ENCODE measurements at regions not wholly inside any gene's neighbourhood (a gene's known extent, or its start where the extent isn't known, plus 50 kb on each side); places are given as distances from the start of the nearest gene placed in this dataset.
A peak's percentile ranks its signal among the peaks of the same experiment; 100 is the strongest.

DNA sequence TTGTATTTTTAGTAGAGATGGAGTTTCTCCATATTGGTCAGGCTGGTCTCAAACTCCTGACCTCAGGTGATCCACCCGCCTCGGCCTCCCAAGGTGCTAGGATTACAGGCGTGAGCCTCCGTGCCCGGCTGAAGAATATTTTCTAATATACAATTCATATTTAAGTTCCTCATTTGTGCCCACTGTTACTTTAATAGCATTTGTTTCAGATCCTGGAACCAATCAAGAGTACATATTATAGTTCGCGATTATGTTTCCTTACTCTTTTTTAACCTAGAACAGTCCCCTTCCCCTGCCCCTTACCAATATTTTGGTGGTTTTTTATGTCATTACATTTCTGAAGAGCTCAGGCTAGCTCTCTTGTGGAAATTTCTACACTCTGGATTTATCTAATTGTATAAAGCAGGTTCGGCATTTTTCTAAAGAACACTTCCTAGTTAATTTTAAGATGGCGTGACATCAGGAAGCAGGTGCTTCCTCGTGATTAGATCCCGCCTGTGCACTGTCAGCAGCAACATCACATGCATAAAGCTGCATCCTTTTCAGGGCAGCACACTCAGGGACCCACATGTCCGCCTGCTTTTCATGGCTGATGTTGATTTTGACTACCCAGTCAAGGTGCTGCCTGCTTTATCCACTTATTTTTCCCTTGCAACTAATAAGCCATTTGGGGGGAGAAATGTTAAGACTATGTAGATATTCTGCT lies 88.7 kb upstream of the EPHB3 start:
- Histone ChIP-seq H3K36me3 (no peaks in the 10 kb centered on the region), H3K4me1 (no peaks in the 10 kb centered on the region), H3K27me3 (no peaks in the 10 kb centered on the region), H3K27ac (no peak overlapping the region), H3K4me3 (no peak overlapping the region), H3K9me3 (no peaks in the 10 kb centered on the region)
- TF ChIP-seq POLR2AphosphoS5 (IDR thresholded peaks at IDR 0.05; ENCODE audit: insufficient read depth in 1 of 2, low read depth in 1 of 2) = peak in 1 of 2 donors; percentile 75
- TF ChIP-seq, protein P1, sequence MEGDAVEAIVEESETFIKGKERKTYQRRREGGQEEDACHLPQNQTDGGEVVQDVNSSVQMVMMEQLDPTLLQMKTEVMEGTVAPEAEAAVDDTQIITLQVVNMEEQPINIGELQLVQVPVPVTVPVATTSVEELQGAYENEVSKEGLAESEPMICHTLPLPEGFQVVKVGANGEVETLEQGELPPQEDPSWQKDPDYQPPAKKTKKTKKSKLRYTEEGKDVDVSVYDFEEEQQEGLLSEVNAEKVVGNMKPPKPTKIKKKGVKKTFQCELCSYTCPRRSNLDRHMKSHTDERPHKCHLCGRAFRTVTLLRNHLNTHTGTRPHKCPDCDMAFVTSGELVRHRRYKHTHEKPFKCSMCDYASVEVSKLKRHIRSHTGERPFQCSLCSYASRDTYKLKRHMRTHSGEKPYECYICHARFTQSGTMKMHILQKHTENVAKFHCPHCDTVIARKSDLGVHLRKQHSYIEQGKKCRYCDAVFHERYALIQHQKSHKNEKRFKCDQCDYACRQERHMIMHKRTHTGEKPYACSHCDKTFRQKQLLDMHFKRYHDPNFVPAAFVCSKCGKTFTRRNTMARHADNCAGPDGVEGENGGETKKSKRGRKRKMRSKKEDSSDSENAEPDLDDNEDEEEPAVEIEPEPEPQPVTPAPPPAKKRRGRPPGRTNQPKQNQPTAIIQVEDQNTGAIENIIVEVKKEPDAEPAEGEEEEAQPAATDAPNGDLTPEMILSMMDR (IDR thresholded peaks at IDR 0.05) = no peak
- intact Hi-C loops (cut with DNase I) = no loop called here
- no peak for DNase-seq (ENCODE audit: extremely low spot score in 2 of 2)

DNA sequence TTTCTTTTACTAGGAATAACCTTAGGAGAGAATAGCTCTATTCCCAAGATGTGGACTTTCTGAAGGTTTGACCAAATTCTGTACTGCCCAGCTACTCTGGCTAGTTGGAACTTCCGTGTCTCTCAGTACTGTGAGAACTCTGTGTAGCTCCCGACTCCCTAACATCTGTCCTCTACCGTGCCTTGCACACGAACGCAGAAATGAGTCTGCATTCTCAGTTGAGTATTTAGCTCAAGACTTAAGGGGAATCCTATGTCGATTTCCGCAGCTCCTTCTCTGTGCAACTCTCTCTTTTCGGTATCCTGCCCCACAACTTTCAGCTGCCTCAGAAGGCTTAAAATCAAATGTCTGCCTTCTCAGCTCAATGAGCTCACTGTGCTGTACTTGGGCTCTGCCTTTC lies 86.7 kb upstream of the EPHB3 start:
- no peak overlapping the region for H3K4me3 ChIP-seq

DNA sequence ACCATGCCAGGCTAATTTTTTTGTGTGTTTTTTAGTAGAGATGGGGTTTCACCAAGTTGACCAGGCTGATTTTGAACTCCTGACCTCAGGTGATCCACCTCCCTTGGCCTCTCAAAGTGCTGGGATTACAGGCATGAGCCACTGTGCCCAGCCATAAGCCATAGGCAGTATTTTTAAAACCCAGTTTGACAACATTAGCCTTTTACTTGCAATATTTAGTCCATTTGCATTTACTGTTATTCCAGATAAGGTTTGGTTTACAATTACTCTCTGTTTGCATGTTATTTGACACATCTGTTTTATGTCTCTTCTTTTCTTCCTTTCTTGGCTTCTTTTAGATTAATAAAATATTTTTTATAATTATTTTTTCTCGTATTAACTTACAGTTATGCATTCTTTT lies 83.6 kb upstream of the EPHB3 start:
- DNase-seq (ENCODE audit: extremely low spot score in 2 of 2) = no peak
- H3K4me3 ChIP-seq = no peak overlapping the region
- no peak overlapping the region for H3K27ac ChIP-seq
- no peaks in the 10 kb centered on the region for H3K4me1 ChIP-seq
- no peaks in the 10 kb centered on the region for H3K27me3 ChIP-seq
- intact Hi-C loops (cut with DNase I) = no loop called here
- no peak for TF ChIP-seq POLR2A (IDR thresholded peaks at IDR 0.05)
- TF ChIP-seq, protein P1 (IDR thresholded peaks at IDR 0.05) = no peak
- no peak for TF ChIP-seq POLR2AphosphoS5 (IDR thresholded peaks at IDR 0.05; ENCODE audit: insufficient read depth in 1 of 2, low read depth in 1 of 2)
- no peaks in the 10 kb centered on the region for H3K9me3 ChIP-seq
- no peaks in the 10 kb centered on the region for H3K36me3 ChIP-seq

More for the DNA sequence above, 86.7 kb upstream of the EPHB3 start:
- TF ChIP-seq POLR2AphosphoS5 (IDR thresholded peaks at IDR 0.05; ENCODE audit: insufficient read depth in 1 of 2, low read depth in 1 of 2) = no peak
- TF ChIP-seq POLR2A (IDR thresholded peaks at IDR 0.05) = no peak
- TF ChIP-seq, protein P1 (IDR thresholded peaks at IDR 0.05) = no peak
- H3K9me3 ChIP-seq = no peaks in the 10 kb centered on the region
- no peaks in the 10 kb centered on the region for H3K27me3 ChIP-seq
- no peaks in the 10 kb centered on the region for H3K36me3 ChIP-seq
- DNase-seq (ENCODE audit: extremely low spot score in 2 of 2) = peak in 1 of 2 donors; percentile 52
- H3K4me1 ChIP-seq = no peaks in the 10 kb centered on the region
- intact Hi-C loops (cut with DNase I) = no loop called here
- no peak overlapping the region for H3K27ac ChIP-seq

DNA sequence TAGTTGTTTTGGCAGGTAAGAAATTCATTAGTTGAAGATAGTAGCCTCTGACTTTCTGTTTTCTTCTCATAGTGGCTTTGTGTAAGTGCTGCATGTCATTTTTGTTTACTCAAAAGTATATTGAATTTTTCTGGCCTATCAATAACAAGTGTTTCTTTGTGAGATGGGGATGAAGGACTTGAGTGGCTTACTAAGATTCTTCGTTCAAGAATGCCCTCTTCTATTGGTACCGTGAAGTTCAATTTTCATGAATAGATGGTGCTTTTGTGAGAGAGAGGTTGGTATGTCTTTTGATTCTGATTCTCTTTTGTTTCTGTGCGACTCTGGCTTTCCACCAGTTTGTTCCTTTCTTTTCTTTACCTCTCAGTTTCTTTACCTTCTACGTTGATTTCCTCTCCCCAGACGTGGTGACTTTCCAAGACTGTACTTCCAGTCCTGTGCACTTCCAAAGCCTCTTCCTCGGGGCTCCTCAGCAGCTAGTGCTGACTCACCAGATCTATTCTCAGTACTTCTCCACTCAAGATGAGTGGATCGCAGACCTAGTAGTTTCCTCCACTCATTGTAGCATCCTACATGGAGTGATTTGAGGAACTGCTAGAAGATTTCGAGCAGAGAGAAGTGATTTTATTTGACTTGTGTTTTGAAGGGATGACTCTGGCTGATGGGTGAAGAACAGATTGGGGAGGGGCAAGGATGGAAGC lies 82.0 kb upstream of the EPHB3 start:
- no peaks in the 10 kb centered on the region for H3K36me3 ChIP-seq
- DNase-seq (ENCODE audit: extremely low spot score in 2 of 2) = no peak
- no peaks in the 10 kb centered on the region for H3K27me3 ChIP-seq
- H3K4me3 ChIP-seq = no peak overlapping the region
- H3K4me1 ChIP-seq = no peaks in the 10 kb centered on the region
- intact Hi-C loops (cut with DNase I) = no loop called here
- no peaks in the 10 kb centered on the region for H3K9me3 ChIP-seq
- no peak overlapping the region for H3K27ac ChIP-seq
- TF ChIP-seq, protein P1 (IDR thresholded peaks at IDR 0.05) = no peak

DNA sequence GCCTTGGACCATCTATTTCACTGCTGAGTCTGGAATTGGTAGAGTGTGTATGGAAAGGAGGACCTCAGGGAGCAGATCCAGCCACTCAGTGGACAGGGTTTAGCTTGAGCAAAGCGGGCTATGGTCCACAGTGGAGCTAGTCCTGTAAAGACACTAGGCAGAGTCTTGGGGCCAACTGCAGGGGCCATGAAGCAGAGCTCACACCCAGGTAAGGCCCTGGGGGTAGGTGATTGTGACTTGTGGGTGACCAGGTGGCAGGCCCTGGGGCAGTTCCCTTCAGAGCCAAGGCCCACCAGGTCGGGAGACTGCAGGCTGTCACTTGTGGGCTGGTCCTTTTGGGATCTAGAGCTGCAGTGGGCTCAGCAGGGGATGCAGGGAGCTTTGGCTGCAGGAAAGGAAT lies 80.8 kb upstream of the EPHB3 start:
- Histone ChIP-seq H3K9me3 (no peaks in the 10 kb centered on the region), H3K36me3 (no peaks in the 10 kb centered on the region), H3K4me1 (peaks cover 6% of the 10 kb centered on the region), H3K27me3 (no peaks in the 10 kb centered on the region), H3K4me3 (no peak overlapping the region), H3K27ac (no peak overlapping the region)
- peak in 1 of 2 donors; percentile 70 for DNase-seq (ENCODE audit: extremely low spot score in 2 of 2)
- TF ChIP-seq POLR2AphosphoS5 (IDR thresholded peaks at IDR 0.05; ENCODE audit: insufficient read depth in 1 of 2, low read depth in 1 of 2) (no peak), POLR2A (IDR thresholded peaks at IDR 0.05) (no peak)
- TF ChIP-seq, protein P1 (IDR thresholded peaks at IDR 0.05) = no peak
- intact Hi-C loops (cut with DNase I) = no loop called here

Data from vagina (tissue), 2 donors.